Central memory CD8-positive, alpha-beta T cell (primary cell): ENCODE measurements at regions not wholly inside any gene's neighbourhood (a gene's known extent, or its start where the extent isn't known, plus 50 kb on each side); places are given as distances from the start of the nearest gene placed in this dataset.
"Not testable (repeated sequence)": the region's sequence is repeated elsewhere in the genome, so short reads cannot be mapped to it uniquely, and the experiment has no call there.

Source experiments
- ATAC-seq: fragments of 150-1000 bp; cut with Tn5 transposase; replicated peaks from 2 replicates; pipeline ENCODE4 v1.10.0; 2022; ENCODE audit warnings: mild to moderate bottlenecking, moderate FRiP score, moderate number of reproducible peaks; ENCODE audit not compliant: poor library complexity, severe bottlenecking; ENCODE audit errors: extremely low read depth
- DNase-seq, 2 donors: peaks; one replicate each; pipeline ENCODE4 v3.0.0; 2021; ENCODE audit warnings: low spot score in 2 of 2
- H3K27ac Mint-ChIP-seq: one replicate; pipeline ENCODE4 v1.8.0; 2022; ENCODE audit warnings: low read depth, mild to moderate bottlenecking, moderate library complexity, mixed read lengths
- H3K27me3 Mint-ChIP-seq: one replicate; pipeline ENCODE4 v1.8.0; 2022; ENCODE audit warnings: mixed read lengths
- H3K36me3 Mint-ChIP-seq: one replicate; pipeline ENCODE4 v1.8.0; 2022; ENCODE audit warnings: mild to moderate bottlenecking, moderate library complexity, mixed read lengths; ENCODE audit not compliant: insufficient read depth
- H3K4me1 Mint-ChIP-seq: one replicate; pipeline ENCODE4 v1.8.0; 2022; ENCODE audit warnings: mixed read lengths
- H3K4me3 Mint-ChIP-seq: one replicate; pipeline ENCODE4 v1.8.0; 2022; ENCODE audit warnings: mild to moderate bottlenecking, moderate library complexity, mixed read lengths
- H3K9me3 Mint-ChIP-seq: one replicate; pipeline ENCODE4 v1.8.0; 2022; ENCODE audit warnings: mixed read lengths

GRCh38 chr22:49669969-49670455 lies 157.7 kb downstream of the BRD1 start:
- Mint-ChIP-seq H3K27me3 (peaks cover 24% of the 10 kb centered on the region), H3K4me3 (peak overlapping the region; percentile 65), H3K4me1 (peaks cover 19% of the 10 kb centered on the region)
- not testable (repeated sequence) for DNase-seq, H3K27ac Mint-ChIP-seq, H3K36me3 Mint-ChIP-seq, H3K9me3 Mint-ChIP-seq
- peak; percentile 28 for ATAC-seq

- Mint-ChIP-seq H3K4me1 (peaks cover 19% of the 10 kb centered on the region), H3K27me3 (peaks cover 24% of the 10 kb centered on the region), H3K4me3 (peak overlapping the region; percentile 65)
- peak; percentile 28 for ATAC-seq
- not testable (repeated sequence) for DNase-seq, H3K27ac Mint-ChIP-seq, H3K36me3 Mint-ChIP-seq, H3K9me3 Mint-ChIP-seq
Observed at GRCh38 chr22:49669427-49669968, 158.2 kb downstream of the BRD1 start.

GRCh38 chr22:49668402-49668801 lies 159.3 kb downstream of the BRD1 start:
- H3K36me3 Mint-ChIP-seq: peaks cover 5% of the 10 kb centered on the region
- no peaks in the 10 kb centered on the region for H3K9me3 Mint-ChIP-seq
- no peak for DNase-seq
- H3K4me1 Mint-ChIP-seq: peaks cover 19% of the 10 kb centered on the region
- no peak overlapping the region for H3K4me3 Mint-ChIP-seq
- no peak for ATAC-seq
- H3K27me3 Mint-ChIP-seq: peaks cover 24% of the 10 kb centered on the region
- H3K27ac Mint-ChIP-seq: no peak overlapping the region

- Mint-ChIP-seq H3K27me3 (peaks cover 24% of the 10 kb centered on the region), H3K36me3 (peaks cover 5% of the 10 kb centered on the region), H3K9me3 (no peaks in the 10 kb centered on the region), H3K27ac (peak overlapping the region; percentile 74), H3K4me1 (peaks cover 19% of the 10 kb centered on the region), H3K4me3 (peak overlapping the region; percentile 46)
- DNase-seq (no peak), ATAC-seq (no peak)
Observed at GRCh38 chr22:49667236-49667635, 160.4 kb downstream of the BRD1 start.

GRCh38 chr22:49666146-49666809 lies 161.4 kb downstream of the BRD1 start:
- ATAC-seq (no peak), DNase-seq (no peak)
- peaks cover 15% of the 10 kb centered on the region for H3K27me3 Mint-ChIP-seq
- H3K9me3 Mint-ChIP-seq: no peaks in the 10 kb centered on the region
- H3K4me1 Mint-ChIP-seq: peaks cover 14% of the 10 kb centered on the region
- H3K27ac Mint-ChIP-seq: no peak overlapping the region
- H3K36me3 Mint-ChIP-seq: peaks cover 3% of the 10 kb centered on the region
- H3K4me3 Mint-ChIP-seq: peak overlapping the region; percentile 46

GRCh38 chr22:49664891-49665290 lies 162.8 kb downstream of the BRD1 start:
- no peak overlapping the region for H3K4me3 Mint-ChIP-seq
- DNase-seq (no peak), ATAC-seq (no peak)
- no peak overlapping the region for H3K27ac Mint-ChIP-seq
- peaks cover 5% of the 10 kb centered on the region for H3K36me3 Mint-ChIP-seq
- no peaks in the 10 kb centered on the region for H3K9me3 Mint-ChIP-seq
- peaks cover 10% of the 10 kb centered on the region for H3K27me3 Mint-ChIP-seq
- H3K4me1 Mint-ChIP-seq: peaks cover 10% of the 10 kb centered on the region

- peaks cover 10% of the 10 kb centered on the region for H3K27me3 Mint-ChIP-seq
- H3K4me1 Mint-ChIP-seq: peaks cover 10% of the 10 kb centered on the region
- no peak overlapping the region for H3K4me3 Mint-ChIP-seq
- no peak overlapping the region for H3K27ac Mint-ChIP-seq
- ATAC-seq: no peak
- peaks cover 5% of the 10 kb centered on the region for H3K36me3 Mint-ChIP-seq
- no peaks in the 10 kb centered on the region for H3K9me3 Mint-ChIP-seq
- no peak for DNase-seq
Observed at GRCh38 chr22:49664371-49664881, 163.2 kb downstream of the BRD1 start.

GRCh38 chr22:49663823-49664222 lies 163.8 kb downstream of the BRD1 start:
- Mint-ChIP-seq H3K27me3 (peaks cover 4% of the 10 kb centered on the region), H3K9me3 (no peaks in the 10 kb centered on the region), H3K36me3 (peaks cover 2% of the 10 kb centered on the region), H3K4me1 (peaks cover 7% of the 10 kb centered on the region), H3K27ac (no peak overlapping the region), H3K4me3 (no peak overlapping the region)
- no peak for ATAC-seq
- DNase-seq: no peak

GRCh38 chr22:49663311-49663711 lies 164.4 kb downstream of the BRD1 start:
- Mint-ChIP-seq H3K27ac (no peak overlapping the region), H3K4me3 (no peak overlapping the region), H3K9me3 (no peaks in the 10 kb centered on the region), H3K36me3 (peaks cover 2% of the 10 kb centered on the region), H3K4me1 (peaks cover 10% of the 10 kb centered on the region), H3K27me3 (no peaks in the 10 kb centered on the region)
- no peak for DNase-seq
- no peak for ATAC-seq

GRCh38 chr22:49662681-49663080 lies 165.0 kb downstream of the BRD1 start:
- Mint-ChIP-seq H3K9me3 (no peaks in the 10 kb centered on the region), H3K4me3 (no peak overlapping the region), H3K27ac (no peak overlapping the region), H3K36me3 (peaks cover 6% of the 10 kb centered on the region), H3K4me1 (peaks cover 16% of the 10 kb centered on the region), H3K27me3 (no peaks in the 10 kb centered on the region)
- ATAC-seq (no peak), DNase-seq (no peak)

GRCh38 chr22:49660794-49661781 lies 166.6 kb downstream of the BRD1 start:
- no peak overlapping the region for H3K4me3 Mint-ChIP-seq
- H3K36me3 Mint-ChIP-seq: peaks cover 8% of the 10 kb centered on the region
- H3K9me3 Mint-ChIP-seq: no peaks in the 10 kb centered on the region
- H3K27me3 Mint-ChIP-seq: no peaks in the 10 kb centered on the region
- no peak for ATAC-seq
- H3K27ac Mint-ChIP-seq: no peak overlapping the region
- no peak for DNase-seq
- H3K4me1 Mint-ChIP-seq: peaks cover 19% of the 10 kb centered on the region

- DNase-seq (no peak), ATAC-seq (no peak)
- Mint-ChIP-seq H3K27me3 (no peaks in the 10 kb centered on the region), H3K27ac (no peak overlapping the region), H3K36me3 (peaks cover 11% of the 10 kb centered on the region), H3K4me1 (peaks cover 24% of the 10 kb centered on the region), H3K9me3 (no peaks in the 10 kb centered on the region), H3K4me3 (no peak overlapping the region)
Observed at GRCh38 chr22:49660321-49660720, 167.4 kb downstream of the BRD1 start.
